ENCODE measurements at regions not wholly inside any gene's neighbourhood (a gene's known extent, or its start where the extent isn't known, plus 50 kb on each side); places are given as distances from the start of the nearest gene placed in this dataset.
"Not testable (repeated sequence)": the region's sequence is repeated elsewhere in the genome, so short reads cannot be mapped to it uniquely, and the experiment has no call there.

- TF ChIP-seq CTCF (IDR thresholded peaks at IDR 0.05; ENCODE audit: low read depth, low read length, poor library complexity, severe bottlenecking); EZH2phosphoT487 (IDR thresholded peaks at IDR 0.05; ENCODE audit: borderline replicate concordance, low read length): not testable (repeated sequence)
Measured at GRCh38 chr9:64774004-64774812, 510.8 kb downstream of the FOXD4L5 start.

Data from DOHH2 (cell line).